GM15510 (cell line): ENCODE measurements at regions not wholly inside any gene's neighbourhood (a gene's known extent, or its start where the extent isn't known, plus 50 kb on each side); places are given as distances from the start of the nearest gene placed in this dataset.

Experiments used
- POLR2A ChIP-seq: IDR thresholded peaks from 3 replicates; pipeline ENCODE4 v1.6.1; 2011; ENCODE audit warnings: borderline replicate concordance; ENCODE audit not compliant: insufficient read length; ENCODE audit errors: extremely low read depth

GRCh38 chr3:152037297-152037696 lies 163.9 kb downstream of the SUCNR1 start:
- TF ChIP-seq POLR2A: no peak

GRCh38 chr3:152037953-152038352 lies 164.5 kb downstream of the SUCNR1 start:
- no peak for TF ChIP-seq POLR2A

GRCh38 chr3:152038490-152038889 lies 165.0 kb downstream of the SUCNR1 start:
- TF ChIP-seq POLR2A: no peak

GRCh38 chr3:152039887-152040286 lies 166.4 kb downstream of the SUCNR1 start:
- no peak for TF ChIP-seq POLR2A

GRCh38 chr3:152040319-152040718 lies 166.9 kb downstream of the SUCNR1 start:
- TF ChIP-seq POLR2A: no peak

GRCh38 chr3:152043620-152044019 lies 170.2 kb downstream of the SUCNR1 start:
- TF ChIP-seq POLR2A: no peak

GRCh38 chr3:152046280-152046679 lies 172.8 kb downstream of the SUCNR1 start:
- TF ChIP-seq POLR2A: no peak

- no peak for TF ChIP-seq POLR2A
Observed at GRCh38 chr3:152047465-152047864, 174.0 kb downstream of the SUCNR1 start.

- no peak for TF ChIP-seq POLR2A
Observed at GRCh38 chr3:152048831-152049230, 175.4 kb downstream of the SUCNR1 start.

- TF ChIP-seq POLR2A: no peak
Observed at GRCh38 chr3:152050903-152051302, 177.5 kb downstream of the SUCNR1 start.

- TF ChIP-seq POLR2A: no peak
Observed at GRCh38 chr3:152051501-152052404, 178.3 kb downstream of the SUCNR1 start.

GRCh38 chr3:152053866-152054265 lies 180.4 kb downstream of the SUCNR1 start:
- no peak for TF ChIP-seq POLR2A

- TF ChIP-seq POLR2A: no peak
Observed at GRCh38 chr3:152054315-152054714, 180.9 kb downstream of the SUCNR1 start.

GRCh38 chr3:152056073-152056472 lies 182.6 kb downstream of the SUCNR1 start:
- TF ChIP-seq POLR2A: no peak

GRCh38 chr3:152056481-152056880 lies 183.0 kb downstream of the SUCNR1 start:
- TF ChIP-seq POLR2A: no peak

- TF ChIP-seq POLR2A: no peak
Observed at GRCh38 chr3:152056987-152057386, 183.5 kb downstream of the SUCNR1 start.
